ENCODE measurements at regions not wholly inside any gene's neighbourhood (a gene's known extent, or its start where the extent isn't known, plus 50 kb on each side); places are given as distances from the start of the nearest gene placed in this dataset.

DNA sequence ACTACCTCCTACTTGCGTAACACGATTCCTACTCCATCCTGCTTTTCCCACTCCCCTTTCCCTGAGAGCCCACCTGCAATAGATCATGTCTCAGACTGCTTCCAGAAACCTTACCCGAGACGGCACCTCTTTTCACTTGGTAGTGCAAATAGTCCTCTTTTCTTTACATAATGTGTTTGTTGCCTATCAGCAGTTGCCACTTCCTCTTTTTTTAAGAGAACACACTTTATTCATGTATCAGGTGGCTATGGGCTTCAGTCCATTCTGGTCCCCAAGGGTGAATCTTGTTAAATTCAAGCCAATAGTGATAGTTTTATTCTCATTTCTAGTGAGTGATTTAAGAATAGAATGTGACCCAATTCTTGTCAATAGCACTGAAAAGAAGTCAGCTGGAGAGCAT lies 57.7 kb upstream of the FERMT1 start:
- TF ChIP-seq, protein P1, sequence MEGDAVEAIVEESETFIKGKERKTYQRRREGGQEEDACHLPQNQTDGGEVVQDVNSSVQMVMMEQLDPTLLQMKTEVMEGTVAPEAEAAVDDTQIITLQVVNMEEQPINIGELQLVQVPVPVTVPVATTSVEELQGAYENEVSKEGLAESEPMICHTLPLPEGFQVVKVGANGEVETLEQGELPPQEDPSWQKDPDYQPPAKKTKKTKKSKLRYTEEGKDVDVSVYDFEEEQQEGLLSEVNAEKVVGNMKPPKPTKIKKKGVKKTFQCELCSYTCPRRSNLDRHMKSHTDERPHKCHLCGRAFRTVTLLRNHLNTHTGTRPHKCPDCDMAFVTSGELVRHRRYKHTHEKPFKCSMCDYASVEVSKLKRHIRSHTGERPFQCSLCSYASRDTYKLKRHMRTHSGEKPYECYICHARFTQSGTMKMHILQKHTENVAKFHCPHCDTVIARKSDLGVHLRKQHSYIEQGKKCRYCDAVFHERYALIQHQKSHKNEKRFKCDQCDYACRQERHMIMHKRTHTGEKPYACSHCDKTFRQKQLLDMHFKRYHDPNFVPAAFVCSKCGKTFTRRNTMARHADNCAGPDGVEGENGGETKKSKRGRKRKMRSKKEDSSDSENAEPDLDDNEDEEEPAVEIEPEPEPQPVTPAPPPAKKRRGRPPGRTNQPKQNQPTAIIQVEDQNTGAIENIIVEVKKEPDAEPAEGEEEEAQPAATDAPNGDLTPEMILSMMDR (IDR thresholded peaks at IDR 0.05; ENCODE audit: extremely low read depth, insufficient read depth, missing control alignments), result no peak
- in situ Hi-C loops (cut with MboI; ENCODE audit: low pct_unique_long_range_greater_than_20kb, low sequenced_read_pairs, unreplicated experiment), result no loop called here
- DNase-seq (ENCODE audit: low spot score), result no peak

DNA sequence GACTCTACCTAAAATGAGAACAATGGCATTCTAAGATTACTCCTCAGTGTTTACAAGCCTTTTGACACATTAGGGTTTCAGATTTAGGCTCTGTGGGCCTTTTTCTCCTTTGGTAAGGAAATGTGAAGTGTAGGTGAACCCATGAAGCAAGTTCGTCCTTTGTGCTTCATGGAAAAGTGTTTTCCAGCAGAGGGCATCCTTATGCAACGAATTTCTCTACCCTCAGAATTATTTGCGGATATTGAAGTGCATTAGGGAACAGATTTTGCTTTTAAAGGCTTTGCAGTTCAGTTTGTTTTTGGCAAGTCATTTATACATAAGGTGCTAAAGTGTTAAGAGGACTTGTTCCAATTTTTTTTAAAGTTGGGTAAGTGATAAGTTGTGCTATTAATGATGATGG lies 55.7 kb upstream of the FERMT1 start:
- TF ChIP-seq, protein P1 (IDR thresholded peaks at IDR 0.05; ENCODE audit: extremely low read depth, insufficient read depth, missing control alignments), result peak; percentile 33
- in situ Hi-C loops (cut with MboI; ENCODE audit: low pct_unique_long_range_greater_than_20kb, low sequenced_read_pairs, unreplicated experiment), result no loop called here
- no peak for DNase-seq (ENCODE audit: low spot score)

DNA sequence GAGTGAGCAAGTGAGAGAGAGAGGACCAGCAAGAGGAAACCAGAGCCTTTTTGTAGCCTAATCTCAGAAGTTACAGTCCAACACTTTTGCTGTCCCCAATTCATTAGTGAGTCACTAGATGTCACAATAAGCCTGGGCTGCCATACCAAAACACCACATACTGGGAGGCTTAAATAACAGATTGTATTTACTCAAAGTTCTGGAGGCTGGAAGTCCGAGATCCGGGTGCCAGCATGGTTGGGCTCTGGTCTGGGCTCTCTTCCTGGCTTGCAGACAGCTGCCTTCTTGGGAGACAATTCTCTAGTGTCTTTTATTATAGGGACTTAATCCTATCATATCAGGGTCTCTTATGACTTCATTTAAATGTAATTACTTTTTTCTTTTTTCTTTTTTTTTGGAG lies 50.7 kb upstream of the FERMT1 start:
- in situ Hi-C loops (cut with MboI; ENCODE audit: low pct_unique_long_range_greater_than_20kb, low sequenced_read_pairs, unreplicated experiment), result no loop called here
- DNase-seq (ENCODE audit: low spot score), result no peak
- TF ChIP-seq, protein P1 (IDR thresholded peaks at IDR 0.05; ENCODE audit: extremely low read depth, insufficient read depth, missing control alignments), result no peak

Measured in GM13977 (cell line).